Muscle of leg (tissue), 3 donors: ENCODE measurements at regions not wholly inside any gene's neighbourhood (a gene's known extent, or its start where the extent isn't known, plus 50 kb on each side); places are given as distances from the start of the nearest gene placed in this dataset.

Source experiments
- DNase-seq: peaks from one replicate; pipeline ENCODE4 v3.0.0; 2013
- H3K27ac ChIP-seq: one replicate; pipeline ENCODE4 v1.5.1; 2013; ENCODE audit warnings: mild to moderate bottlenecking, low read length, control low read depth
- H3K27me3 ChIP-seq: one replicate; pipeline ENCODE4 v1.6.1; 2013; ENCODE audit warnings: low read length; ENCODE audit not compliant: control insufficient read depth, insufficient read depth
- H3K36me3 ChIP-seq: one replicate; pipeline ENCODE4 v1.6.1; 2013; ENCODE audit warnings: low read length; ENCODE audit not compliant: control insufficient read depth, insufficient read depth
- H3K4me1 ChIP-seq: one replicate; pipeline ENCODE4 v1.6.1; 2013; ENCODE audit warnings: low read length; ENCODE audit not compliant: control insufficient read depth, insufficient read depth
- H3K4me3 ChIP-seq: one replicate; pipeline ENCODE4 v1.5.1; 2013; ENCODE audit warnings: low read length, control low read depth
- H3K9me3 ChIP-seq: replicated peaks from 2 replicates; pipeline ENCODE4 v1.6.1; 2013; ENCODE audit warnings: low read depth, low read length; ENCODE audit not compliant: control insufficient read depth
- WGBS: methylation state at CpG from one replicate; pipeline ENCODE4 v1.1.5; 2013; ENCODE audit warnings: missing lambda C conversion rate; ENCODE audit not compliant: insufficient coverage; 5-methylcytosine and 5-hydroxymethylcytosine counted together

- peaks cover 6% of the 10 kb centered on the region for H3K27me3 ChIP-seq
- no peaks in the 10 kb centered on the region for H3K36me3 ChIP-seq
- WGBS: 13% methylated on average over 2 of the region's 11 CpGs
- H3K27ac ChIP-seq: peak overlapping the region; percentile 76
- H3K4me3 ChIP-seq: no peak overlapping the region
- peaks cover 41% of the 10 kb centered on the region for H3K4me1 ChIP-seq
- peak; percentile 49 for DNase-seq
- peaks cover 9% of the 10 kb centered on the region for H3K9me3 ChIP-seq
Observed at GRCh38 chr2:236662231-236663185, 92.9 kb downstream of the ACKR3 start.

DNA sequence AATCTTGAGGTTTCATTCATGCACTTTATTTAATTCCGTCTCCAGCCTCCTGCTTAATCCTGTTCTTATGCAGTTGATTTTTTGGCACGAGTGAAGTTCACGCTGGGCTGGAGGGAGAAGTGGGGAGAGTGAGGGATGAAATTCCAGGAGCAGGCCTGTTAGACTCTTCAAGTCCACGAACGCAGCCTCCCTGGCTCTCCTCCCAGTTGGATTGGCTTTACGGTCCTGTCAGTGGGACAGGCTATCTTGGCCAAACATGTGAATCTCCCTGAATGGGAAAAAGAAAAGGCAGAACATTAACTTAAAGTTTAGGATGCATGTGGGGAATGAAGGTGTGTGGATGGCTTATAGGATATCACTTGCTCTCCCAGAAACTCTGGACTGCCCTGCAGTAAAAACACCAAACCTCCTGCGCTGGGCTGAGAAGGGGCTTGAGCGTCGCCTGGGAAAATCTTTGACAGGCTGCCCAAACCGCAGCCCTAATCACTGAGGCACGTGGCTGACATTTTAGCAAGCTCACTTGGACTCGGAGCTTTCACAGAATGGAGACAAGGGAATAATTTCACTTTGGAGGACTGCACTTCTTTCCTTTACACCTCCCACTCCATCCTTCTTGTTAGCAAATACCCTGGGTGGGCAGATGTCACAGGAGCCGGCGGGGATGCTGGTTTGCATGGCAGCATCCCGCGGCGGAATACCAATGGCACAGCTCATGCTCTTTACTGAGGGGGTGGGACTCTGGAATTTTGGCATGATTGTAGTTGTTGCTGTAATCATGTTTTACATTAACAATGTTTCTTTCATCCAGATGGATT, 93.9 kb downstream of the ACKR3 start:
- Histone ChIP-seq H3K36me3 (no peaks in the 10 kb centered on the region), H3K27ac (peak overlapping the region; percentile 76), H3K9me3 (peaks cover 9% of the 10 kb centered on the region), H3K4me1 (peaks cover 41% of the 10 kb centered on the region), H3K27me3 (peaks cover 6% of the 10 kb centered on the region), H3K4me3 (no peak overlapping the region)
- peak; percentile 99 for DNase-seq
- 36% methylated on average over 6 of the region's 17 CpGs for WGBS

DNA sequence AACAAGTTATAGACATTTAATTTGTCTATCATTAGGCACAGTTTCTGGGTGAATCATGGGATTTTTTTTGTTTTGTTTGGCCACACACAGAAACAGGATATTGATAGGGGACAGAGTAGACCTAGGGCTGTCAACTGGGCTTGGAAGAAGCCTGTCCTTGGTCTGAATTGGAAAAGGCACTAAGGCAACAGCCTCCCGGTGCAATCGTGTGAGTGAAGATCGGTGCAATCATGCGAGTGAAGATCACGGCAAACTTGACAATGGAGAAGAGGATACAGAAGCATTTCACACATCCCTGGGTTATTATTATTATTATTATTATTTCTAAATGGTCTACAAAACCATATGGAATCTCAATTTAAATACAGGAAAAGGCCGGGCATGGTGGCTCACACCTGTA, 94.5 kb downstream of the ACKR3 start:
- whole genome bisulfite sequencing: no CpG with 5 or more reads among the region's 6 CpGs
- peaks cover 4% of the 10 kb centered on the region for H3K27me3 ChIP-seq
- no peaks in the 10 kb centered on the region for H3K36me3 ChIP-seq
- peaks cover 9% of the 10 kb centered on the region for H3K9me3 ChIP-seq
- no peak overlapping the region for H3K4me3 ChIP-seq
- peak; percentile 29 for DNase-seq
- peaks cover 40% of the 10 kb centered on the region for H3K4me1 ChIP-seq
- no peak overlapping the region for H3K27ac ChIP-seq

- no peak for DNase-seq
- H3K9me3 ChIP-seq: peaks cover 9% of the 10 kb centered on the region
- H3K27me3 ChIP-seq: peaks cover 4% of the 10 kb centered on the region
- WGBS: 84% methylated on average over 3 of the region's 7 CpGs
- H3K27ac ChIP-seq: no peak overlapping the region
- peaks cover 31% of the 10 kb centered on the region for H3K4me1 ChIP-seq
- H3K4me3 ChIP-seq: no peak overlapping the region
- no peaks in the 10 kb centered on the region for H3K36me3 ChIP-seq
Observed at GRCh38 chr2:236665101-236665500, 95.5 kb downstream of the ACKR3 start.

- Histone ChIP-seq H3K4me3 (no peak overlapping the region), H3K36me3 (no peaks in the 10 kb centered on the region), H3K27me3 (peaks cover 9% of the 10 kb centered on the region), H3K4me1 (peaks cover 31% of the 10 kb centered on the region), H3K27ac (no peak overlapping the region), H3K9me3 (peaks cover 9% of the 10 kb centered on the region)
- no peak for DNase-seq
- WGBS: 86% methylated on average over 1 of the region's 11 CpGs
Observed at GRCh38 chr2:236665572-236666118, 96.0 kb downstream of the ACKR3 start.

DNA sequence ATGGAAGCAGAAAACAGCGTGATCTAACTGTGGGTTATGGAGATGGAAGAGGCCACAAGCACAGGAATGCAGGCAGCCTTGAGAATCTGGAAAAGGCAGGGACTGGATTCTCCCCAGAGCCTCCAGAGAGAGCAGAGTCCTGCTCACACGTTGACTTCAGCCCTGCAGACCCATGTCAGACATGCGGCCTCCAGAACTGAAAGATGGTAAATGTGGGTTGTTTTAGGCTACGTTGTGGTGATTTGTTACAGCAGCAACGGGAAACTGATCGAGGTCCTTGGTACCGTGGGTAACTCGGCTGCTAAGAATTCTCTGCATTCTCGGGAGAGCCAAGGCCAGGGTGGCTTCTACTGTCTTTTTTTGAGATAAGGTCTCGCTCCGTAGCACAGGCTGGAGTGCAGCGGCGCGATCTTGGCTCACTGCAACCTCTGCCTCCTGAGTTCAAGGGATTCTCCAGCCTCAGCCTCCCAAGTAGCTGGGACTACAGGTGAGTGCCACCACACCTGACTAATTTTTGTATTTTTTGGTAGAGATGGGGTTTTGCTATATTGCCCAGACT, 97.1 kb downstream of the ACKR3 start:
- H3K27me3 ChIP-seq: peaks cover 12% of the 10 kb centered on the region
- H3K27ac ChIP-seq: no peak overlapping the region
- H3K4me1 ChIP-seq: peaks cover 23% of the 10 kb centered on the region
- H3K36me3 ChIP-seq: no peaks in the 10 kb centered on the region
- H3K9me3 ChIP-seq: peaks cover 9% of the 10 kb centered on the region
- 97% methylated on average over 13 of the region's 14 CpGs for WGBS
- no peak for DNase-seq
- no peak overlapping the region for H3K4me3 ChIP-seq

- no peak overlapping the region for H3K27ac ChIP-seq
- WGBS: 100% methylated on average over 1 of the region's 4 CpGs
- peaks cover 12% of the 10 kb centered on the region for H3K27me3 ChIP-seq
- no peak for DNase-seq
- H3K4me3 ChIP-seq: no peak overlapping the region
- H3K36me3 ChIP-seq: no peaks in the 10 kb centered on the region
- peaks cover 16% of the 10 kb centered on the region for H3K4me1 ChIP-seq
- H3K9me3 ChIP-seq: peaks cover 9% of the 10 kb centered on the region
Observed at GRCh38 chr2:236667526-236667925, 97.9 kb downstream of the ACKR3 start.

DNA sequence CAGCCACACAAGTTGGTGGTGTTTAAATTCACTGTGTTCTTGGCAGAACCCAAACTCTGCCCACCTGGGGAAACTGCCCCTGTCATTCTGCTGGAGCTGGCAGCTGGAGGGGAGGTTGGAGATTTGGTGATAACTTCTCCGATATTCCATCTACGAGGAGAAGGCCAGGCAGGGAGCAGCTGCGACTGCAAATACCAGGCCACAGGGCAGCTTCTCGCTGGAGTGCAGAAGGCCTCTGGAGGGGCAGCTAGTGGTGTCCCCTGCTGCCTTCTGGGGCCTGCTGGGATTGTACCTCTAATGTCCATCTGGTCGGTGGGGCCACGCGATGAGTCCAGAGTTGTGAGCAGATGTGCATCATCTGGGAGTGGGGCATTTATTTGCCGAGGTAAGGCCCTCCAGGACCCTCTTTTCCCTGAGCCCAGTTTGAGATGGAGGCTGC, 98.9 kb downstream of the ACKR3 start:
- Histone ChIP-seq H3K27me3 (peaks cover 12% of the 10 kb centered on the region), H3K4me1 (peaks cover 6% of the 10 kb centered on the region), H3K4me3 (no peak overlapping the region), H3K36me3 (no peaks in the 10 kb centered on the region), H3K9me3 (peaks cover 9% of the 10 kb centered on the region), H3K27ac (no peak overlapping the region)
- 85% methylated on average over 8 of the region's 8 CpGs for WGBS
- no peak for DNase-seq

- H3K27ac ChIP-seq: no peak overlapping the region
- no peak for DNase-seq
- H3K9me3 ChIP-seq: peaks cover 9% of the 10 kb centered on the region
- H3K4me3 ChIP-seq: no peak overlapping the region
- WGBS: 95% methylated on average over 5 of the region's 6 CpGs
- no peaks in the 10 kb centered on the region for H3K36me3 ChIP-seq
- H3K27me3 ChIP-seq: peaks cover 19% of the 10 kb centered on the region
- peaks cover 7% of the 10 kb centered on the region for H3K4me1 ChIP-seq
Observed at GRCh38 chr2:236670235-236670620, 100.6 kb downstream of the ACKR3 start.
